ENCODE measurements at regions not wholly inside any gene's neighbourhood (a gene's known extent, or its start where the extent isn't known, plus 50 kb on each side); places are given as distances from the start of the nearest gene placed in this dataset.

- ChIA-PET POLR2A (no interaction called here), CTCF (no interaction called here)
- TF ChIP-seq TRIM28 (IDR thresholded peaks at IDR 0.05; ENCODE audit: borderline replicate concordance, low read length) (peak; percentile 32; the same call in 1 of the 2 replicates), ZNF184 (tag by site-specific recombination; IDR thresholded peaks at IDR 0.05) (no peak), ZBTB44 (tag by site-specific recombination; IDR thresholded peaks at IDR 0.05) (0 out of 2 replicates have a peak, but pooled peaks have one; percentile 20), ZFHX2 (tag by site-specific recombination; conservative IDR thresholded peaks at IDR 0.05) (peak; percentile 27; the same call in 1 of the 2 replicates), ZNF692 (tag by site-specific recombination; IDR thresholded peaks at IDR 0.05) (no peak), GLIS1 (tag by site-specific recombination; IDR thresholded peaks at IDR 0.05) (peak; percentile 28; the same call in 1 of the 2 replicates)
- Histone ChIP-seq H3K27ac (ENCODE audit: extremely low read depth, low read depth, low read length) (no peak overlapping the region), H3K9me3 (ENCODE audit: control insufficient read depth, insufficient read depth, low read depth, low read length) (no peaks in the 10 kb centered on the region), H3K4me3 (ENCODE audit: low read depth, low read length) (no peak overlapping the region), H3K4me1 (ENCODE audit: control insufficient read depth, insufficient read depth, low read length) (no peaks in the 10 kb centered on the region), H3K36me3 (ENCODE audit: control insufficient read depth in 2 of 2, insufficient read depth in 1 of 2, low read length in 2 of 2) (no peaks in the 10 kb centered on the region)
Observed at GRCh38 chr13:73870970-73871935, 263.0 kb downstream of the KLF12 start.

DNA sequence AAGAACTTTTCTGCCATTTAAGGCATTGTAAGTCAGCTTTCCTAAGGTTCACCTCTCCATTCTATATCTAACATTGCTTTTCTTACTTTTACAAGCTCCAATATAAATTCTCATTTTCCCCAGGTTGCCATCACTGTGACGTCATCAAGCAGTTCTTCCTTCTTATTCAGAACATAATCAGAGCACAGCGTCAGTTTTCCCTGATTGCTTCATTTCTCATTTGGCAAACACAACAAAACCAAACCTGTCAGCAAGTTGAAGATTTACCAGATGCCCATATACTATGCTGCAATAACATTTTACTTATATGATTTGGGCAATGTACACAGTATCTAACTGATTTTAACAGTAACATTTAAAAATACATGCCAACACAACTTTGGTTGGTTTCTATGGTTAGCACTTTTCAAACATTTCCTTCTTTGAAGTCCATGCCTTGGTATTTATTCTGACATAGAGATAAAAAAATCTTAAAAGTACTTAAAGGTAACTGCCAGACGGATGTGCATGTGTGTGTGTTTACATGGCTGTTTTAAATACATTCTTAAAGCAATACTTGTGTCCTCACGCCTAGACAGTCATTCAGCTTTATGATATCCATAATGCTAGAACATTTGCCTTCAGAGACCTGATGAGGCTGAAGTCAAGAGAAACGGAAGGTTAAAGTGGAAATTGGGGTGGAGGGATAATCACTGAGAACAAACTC lies 264.0 kb downstream of the KLF12 start:
- H3K36me3 ChIP-seq (ENCODE audit: control insufficient read depth in 2 of 2, insufficient read depth in 1 of 2, low read length in 2 of 2): no peaks in the 10 kb centered on the region
- ChIA-PET CTCF (no interaction called here), POLR2A (no interaction called here)
- no peaks in the 10 kb centered on the region for H3K4me1 ChIP-seq (ENCODE audit: control insufficient read depth, insufficient read depth, low read length)
- no peak overlapping the region for H3K4me3 ChIP-seq (ENCODE audit: low read depth, low read length)
- H3K9me3 ChIP-seq (ENCODE audit: control insufficient read depth, insufficient read depth, low read depth, low read length): no peaks in the 10 kb centered on the region
- TF ChIP-seq, protein P1, sequence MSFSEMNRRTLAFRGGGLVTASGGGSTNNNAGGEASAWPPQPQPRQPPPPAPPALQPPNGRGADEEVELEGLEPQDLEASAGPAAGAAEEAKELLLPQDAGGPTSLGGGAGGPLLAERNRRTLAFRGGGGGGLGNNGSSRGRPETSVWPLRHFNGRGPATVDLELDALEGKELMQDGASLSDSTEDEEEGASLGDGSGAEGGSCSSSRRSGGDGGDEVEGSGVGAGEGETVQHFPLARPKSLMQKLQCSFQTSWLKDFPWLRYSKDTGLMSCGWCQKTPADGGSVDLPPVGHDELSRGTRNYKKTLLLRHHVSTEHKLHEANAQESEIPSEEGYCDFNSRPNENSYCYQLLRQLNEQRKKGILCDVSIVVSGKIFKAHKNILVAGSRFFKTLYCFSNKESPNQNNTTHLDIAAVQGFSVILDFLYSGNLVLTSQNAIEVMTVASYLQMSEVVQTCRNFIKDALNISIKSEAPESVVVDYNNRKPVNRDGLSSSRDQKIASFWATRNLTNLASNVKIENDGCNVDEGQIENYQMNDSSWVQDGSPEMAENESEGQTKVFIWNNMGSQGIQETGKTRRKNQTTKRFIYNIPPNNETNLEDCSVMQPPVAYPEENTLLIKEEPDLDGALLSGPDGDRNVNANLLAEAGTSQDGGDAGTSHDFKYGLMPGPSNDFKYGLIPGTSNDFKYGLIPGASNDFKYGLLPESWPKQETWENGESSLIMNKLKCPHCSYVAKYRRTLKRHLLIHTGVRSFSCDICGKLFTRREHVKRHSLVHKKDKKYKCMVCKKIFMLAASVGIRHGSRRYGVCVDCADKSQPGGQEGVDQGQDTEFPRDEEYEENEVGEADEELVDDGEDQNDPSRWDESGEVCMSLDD (tag by site-specific recombination; IDR thresholded peaks at IDR 0.05): no peak
- TF ChIP-seq ZNF629 (tag by site-specific recombination; IDR thresholded peaks at IDR 0.05) (0 out of 2 replicates have a peak, but pooled peaks have one; percentile 23), ZNF677 (tag by site-specific recombination; IDR thresholded peaks at IDR 0.05) (0 out of 2 replicates have a peak, but pooled peaks have one; percentile 8), KLF1 (tag by site-specific recombination; IDR thresholded peaks at IDR 0.05) (no peak), ATF2 (tag by site-specific recombination; IDR thresholded peaks at IDR 0.05; ENCODE audit: low read depth) (peak; percentile 75; the same call in 1 of the 2 replicates), ZNF544 (tag by site-specific recombination; IDR thresholded peaks at IDR 0.05) (no peak), ZNF560 (tag by site-specific recombination; IDR thresholded peaks at IDR 0.05; ENCODE audit: borderline replicate concordance) (no peak)
- H3K27ac ChIP-seq (ENCODE audit: extremely low read depth, low read depth, low read length): no peak overlapping the region

Measured in HEK293 (cell line).